AG09309 (cell line): ENCODE measurements at regions not wholly inside any gene's neighbourhood (a gene's known extent, or its start where the extent isn't known, plus 50 kb on each side); places are given as distances from the start of the nearest gene placed in this dataset.
A peak's percentile ranks its signal among the peaks of the same experiment; 100 is the strongest.
"Not testable (repeated sequence)": the region's sequence is repeated elsewhere in the genome, so short reads cannot be mapped to it uniquely, and the experiment has no call there.

Experiments
- DNase-seq: peaks from one replicate; pipeline ENCODE4 v3.0.0-alpha.2; 2010; ENCODE audit warnings: low read depth
- H3K4me3 ChIP-seq: 2 replicates; pipeline ENCODE4 v1.5.1; 2011; ENCODE audit warnings: mild to moderate bottlenecking, low read depth, low read length, moderate library complexity; ENCODE audit not compliant: control insufficient read depth
- TF ChIP-seq, protein P1 (sequence below): IDR thresholded peaks from 2 replicates; pipeline ENCODE4 v1.5.1; 2011; ENCODE audit warnings: mild to moderate bottlenecking, low read depth, low read length, inconsistent platforms; ENCODE audit not compliant: insufficient read depth, control insufficient read depth; ENCODE audit errors: missing control alignments

DNA sequence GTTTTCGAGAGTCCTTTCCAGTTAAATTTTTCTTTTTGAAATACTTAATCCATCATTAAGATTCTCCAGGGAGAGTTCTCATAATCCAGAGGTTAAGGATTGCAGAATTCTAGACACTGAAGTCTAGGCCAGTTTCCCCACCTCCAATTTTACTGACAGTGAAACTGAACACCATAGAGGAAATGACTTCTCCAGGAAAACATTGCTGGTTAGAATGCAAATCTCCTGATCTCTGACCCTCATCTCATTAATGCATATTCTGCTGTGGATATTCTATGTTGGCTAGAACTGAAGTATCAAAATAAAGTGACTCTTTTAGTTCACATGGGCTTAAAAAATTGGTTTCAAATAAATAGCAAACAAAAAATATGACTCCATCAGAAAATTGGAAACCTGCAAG lies 105.8 kb upstream of the UGP2 start:
- TF ChIP-seq, protein P1, sequence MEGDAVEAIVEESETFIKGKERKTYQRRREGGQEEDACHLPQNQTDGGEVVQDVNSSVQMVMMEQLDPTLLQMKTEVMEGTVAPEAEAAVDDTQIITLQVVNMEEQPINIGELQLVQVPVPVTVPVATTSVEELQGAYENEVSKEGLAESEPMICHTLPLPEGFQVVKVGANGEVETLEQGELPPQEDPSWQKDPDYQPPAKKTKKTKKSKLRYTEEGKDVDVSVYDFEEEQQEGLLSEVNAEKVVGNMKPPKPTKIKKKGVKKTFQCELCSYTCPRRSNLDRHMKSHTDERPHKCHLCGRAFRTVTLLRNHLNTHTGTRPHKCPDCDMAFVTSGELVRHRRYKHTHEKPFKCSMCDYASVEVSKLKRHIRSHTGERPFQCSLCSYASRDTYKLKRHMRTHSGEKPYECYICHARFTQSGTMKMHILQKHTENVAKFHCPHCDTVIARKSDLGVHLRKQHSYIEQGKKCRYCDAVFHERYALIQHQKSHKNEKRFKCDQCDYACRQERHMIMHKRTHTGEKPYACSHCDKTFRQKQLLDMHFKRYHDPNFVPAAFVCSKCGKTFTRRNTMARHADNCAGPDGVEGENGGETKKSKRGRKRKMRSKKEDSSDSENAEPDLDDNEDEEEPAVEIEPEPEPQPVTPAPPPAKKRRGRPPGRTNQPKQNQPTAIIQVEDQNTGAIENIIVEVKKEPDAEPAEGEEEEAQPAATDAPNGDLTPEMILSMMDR, result no peak
- no peak for DNase-seq
- H3K4me3 ChIP-seq, result no peak overlapping the region

DNA sequence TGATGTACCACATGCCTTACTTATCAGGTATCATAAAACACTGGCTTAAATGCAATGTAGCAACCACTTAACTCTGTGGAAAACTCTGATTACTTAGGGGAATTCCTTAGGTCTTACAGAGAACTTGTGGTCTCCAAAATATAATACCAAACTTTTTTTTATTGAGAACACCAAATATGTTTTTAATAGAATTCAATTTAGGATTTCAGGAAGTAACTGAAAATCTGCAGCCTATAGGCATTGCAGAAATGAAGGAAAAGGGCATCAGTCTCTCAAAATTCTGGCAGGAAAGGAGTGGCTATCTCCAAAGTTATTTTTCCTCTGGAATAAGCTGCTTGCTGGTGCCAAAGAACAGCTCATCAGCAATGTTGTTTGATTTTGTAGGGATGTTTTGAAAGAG lies 105.3 kb upstream of the UGP2 start:
- DNase-seq, result peak; percentile 61
- TF ChIP-seq, protein P1, result no peak
- H3K4me3 ChIP-seq, result no peak overlapping the region

- no peak for DNase-seq
- TF ChIP-seq, protein P1, result no peak
- no peak overlapping the region for H3K4me3 ChIP-seq
Observed at GRCh38 chr2:63737081-63737751, 104.5 kb upstream of the UGP2 start.

DNA sequence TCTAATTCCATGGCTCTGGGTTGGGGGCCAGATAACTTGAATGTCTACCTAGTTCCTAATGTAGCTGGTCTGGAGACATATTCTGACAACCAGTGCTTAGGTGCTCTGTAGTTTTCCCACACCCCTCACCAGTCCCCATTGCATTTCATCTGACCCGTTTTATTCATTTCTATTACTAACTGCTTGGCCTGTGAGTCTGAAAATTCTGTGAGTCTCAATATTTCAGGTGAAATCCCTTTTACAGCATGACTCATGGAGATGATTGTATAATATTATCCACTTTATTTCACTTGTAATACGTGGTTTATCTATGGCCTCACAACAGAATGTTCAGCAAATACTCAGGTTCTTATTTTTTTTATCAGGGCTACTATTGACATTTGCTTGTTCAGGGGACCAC lies 103.7 kb upstream of the UGP2 start:
- H3K4me3 ChIP-seq, result no peak overlapping the region
- DNase-seq, result no peak
- TF ChIP-seq, protein P1, result no peak

DNA sequence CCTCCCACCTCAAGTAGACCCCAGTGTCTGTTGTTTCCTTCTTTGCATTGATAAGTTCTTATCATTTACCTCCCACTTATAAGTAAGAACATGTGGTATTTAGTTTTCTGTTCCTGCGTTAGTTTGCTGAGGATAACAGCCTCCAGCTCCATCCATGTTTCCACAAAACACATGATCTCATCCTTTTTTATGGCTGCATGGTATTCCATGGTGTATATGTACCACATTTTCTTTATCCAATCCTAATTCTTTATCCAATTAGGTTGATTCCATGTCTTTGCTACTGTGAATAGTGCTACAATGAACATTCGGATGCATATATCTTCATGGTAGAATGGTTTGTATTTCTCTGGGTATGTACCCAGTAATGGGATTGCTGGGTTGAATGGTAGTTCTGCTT lies 102.5 kb upstream of the UGP2 start:
- DNase-seq, H3K4me3 ChIP-seq: not testable (repeated sequence)

DNA sequence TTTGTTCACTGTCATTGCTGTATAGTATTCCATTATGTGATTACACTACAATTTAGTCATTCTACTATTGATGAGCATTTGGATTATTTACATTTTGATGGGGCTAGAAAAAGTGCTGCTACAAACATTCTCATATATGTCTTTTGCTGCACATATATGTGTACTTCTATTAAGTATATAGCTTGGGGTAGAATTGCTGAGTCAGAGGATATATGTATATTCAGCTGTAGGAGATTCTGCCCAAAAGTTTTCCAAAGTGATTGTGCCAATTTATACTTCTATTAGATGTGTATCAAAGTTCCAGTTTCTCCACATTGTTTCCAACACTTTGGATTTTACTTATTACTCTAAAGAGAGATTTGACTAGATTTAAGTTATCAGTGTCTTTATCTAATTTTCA lies 101.7 kb upstream of the UGP2 start:
- TF ChIP-seq, protein P1, result no peak
- DNase-seq, result no peak
- H3K4me3 ChIP-seq, result no peak overlapping the region

DNA sequence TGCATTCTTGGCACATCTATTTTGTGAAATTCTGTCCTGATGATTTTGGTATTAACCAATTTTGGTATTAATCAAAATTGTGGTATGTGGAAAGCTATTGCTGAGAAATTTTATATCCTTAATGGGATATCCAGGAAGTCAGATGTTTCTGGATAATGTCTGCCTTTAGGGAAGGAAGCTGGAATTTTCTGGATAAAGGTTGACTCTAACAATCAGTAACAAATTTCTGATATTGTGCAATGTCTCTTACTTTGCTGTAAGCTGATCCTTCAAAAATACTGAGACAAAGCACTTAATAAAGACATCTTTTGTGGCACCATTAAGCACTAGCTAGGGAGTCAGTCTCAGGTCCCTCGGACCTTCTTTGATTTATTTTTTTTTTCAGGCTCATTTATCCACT lies 100.8 kb upstream of the UGP2 start:
- H3K4me3 ChIP-seq, result no peak overlapping the region
- TF ChIP-seq, protein P1, result no peak
- DNase-seq, result no peak
